VCaP (cell line): ENCODE measurements at regions not wholly inside any gene's neighbourhood (a gene's known extent, or its start where the extent isn't known, plus 50 kb on each side); places are given as distances from the start of the nearest gene placed in this dataset.
"Not testable (repeated sequence)": the region's sequence is repeated elsewhere in the genome, so short reads cannot be mapped to it uniquely, and the experiment has no call there.

Experiments used
- H3K27ac ChIP-seq: fragments of 450-650 bp; 2 replicates; pipeline ENCODE4 v1.5.1; 2017
- TF ChIP-seq, protein P1 (sequence below): fragments of 450-650 bp; conservative IDR thresholded peaks from 2 replicates; pipeline ENCODE4 v1.5.1; 2017; ENCODE audit warnings: mild to moderate bottlenecking, moderate library complexity

DNA sequence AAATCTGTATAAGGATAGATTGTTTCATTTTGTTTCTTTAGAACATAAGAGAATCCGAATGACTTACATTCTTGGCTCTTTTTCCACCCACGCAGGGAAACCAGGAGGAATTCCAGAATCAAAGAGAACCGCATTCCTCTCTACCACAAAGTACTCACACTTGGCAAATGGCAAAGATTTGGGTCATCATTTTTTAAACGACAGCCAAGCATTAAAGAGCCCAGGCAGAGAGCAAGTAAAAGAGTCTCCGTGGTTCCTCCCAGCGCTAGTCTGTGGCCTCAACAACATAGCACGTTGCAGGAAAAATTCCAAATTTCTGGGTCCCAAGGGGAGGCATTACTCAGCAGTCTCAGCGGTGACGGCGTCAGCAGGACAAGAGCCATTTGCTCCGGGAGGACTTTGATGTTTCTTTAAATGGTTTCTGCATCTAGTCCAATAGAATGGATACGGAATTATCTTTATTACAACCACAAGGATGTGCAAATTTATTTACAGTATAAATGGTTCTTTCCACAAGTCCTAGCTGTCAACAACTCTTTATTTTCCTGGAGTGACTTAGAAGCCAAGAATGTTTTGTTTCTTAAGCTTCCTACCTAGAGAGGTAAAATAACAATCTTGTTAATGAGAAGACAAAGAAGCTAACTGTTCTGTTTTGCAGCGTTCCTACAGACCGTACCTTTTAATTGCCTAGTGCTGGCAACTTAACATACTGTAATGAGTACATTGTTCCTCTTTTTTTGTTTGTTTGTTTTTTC is 232.5 kb downstream of the SKIDA1 start:
- TF ChIP-seq, protein P1, sequence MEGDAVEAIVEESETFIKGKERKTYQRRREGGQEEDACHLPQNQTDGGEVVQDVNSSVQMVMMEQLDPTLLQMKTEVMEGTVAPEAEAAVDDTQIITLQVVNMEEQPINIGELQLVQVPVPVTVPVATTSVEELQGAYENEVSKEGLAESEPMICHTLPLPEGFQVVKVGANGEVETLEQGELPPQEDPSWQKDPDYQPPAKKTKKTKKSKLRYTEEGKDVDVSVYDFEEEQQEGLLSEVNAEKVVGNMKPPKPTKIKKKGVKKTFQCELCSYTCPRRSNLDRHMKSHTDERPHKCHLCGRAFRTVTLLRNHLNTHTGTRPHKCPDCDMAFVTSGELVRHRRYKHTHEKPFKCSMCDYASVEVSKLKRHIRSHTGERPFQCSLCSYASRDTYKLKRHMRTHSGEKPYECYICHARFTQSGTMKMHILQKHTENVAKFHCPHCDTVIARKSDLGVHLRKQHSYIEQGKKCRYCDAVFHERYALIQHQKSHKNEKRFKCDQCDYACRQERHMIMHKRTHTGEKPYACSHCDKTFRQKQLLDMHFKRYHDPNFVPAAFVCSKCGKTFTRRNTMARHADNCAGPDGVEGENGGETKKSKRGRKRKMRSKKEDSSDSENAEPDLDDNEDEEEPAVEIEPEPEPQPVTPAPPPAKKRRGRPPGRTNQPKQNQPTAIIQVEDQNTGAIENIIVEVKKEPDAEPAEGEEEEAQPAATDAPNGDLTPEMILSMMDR, result no peak
- H3K27ac ChIP-seq, result peak overlapping the region; percentile 21

DNA sequence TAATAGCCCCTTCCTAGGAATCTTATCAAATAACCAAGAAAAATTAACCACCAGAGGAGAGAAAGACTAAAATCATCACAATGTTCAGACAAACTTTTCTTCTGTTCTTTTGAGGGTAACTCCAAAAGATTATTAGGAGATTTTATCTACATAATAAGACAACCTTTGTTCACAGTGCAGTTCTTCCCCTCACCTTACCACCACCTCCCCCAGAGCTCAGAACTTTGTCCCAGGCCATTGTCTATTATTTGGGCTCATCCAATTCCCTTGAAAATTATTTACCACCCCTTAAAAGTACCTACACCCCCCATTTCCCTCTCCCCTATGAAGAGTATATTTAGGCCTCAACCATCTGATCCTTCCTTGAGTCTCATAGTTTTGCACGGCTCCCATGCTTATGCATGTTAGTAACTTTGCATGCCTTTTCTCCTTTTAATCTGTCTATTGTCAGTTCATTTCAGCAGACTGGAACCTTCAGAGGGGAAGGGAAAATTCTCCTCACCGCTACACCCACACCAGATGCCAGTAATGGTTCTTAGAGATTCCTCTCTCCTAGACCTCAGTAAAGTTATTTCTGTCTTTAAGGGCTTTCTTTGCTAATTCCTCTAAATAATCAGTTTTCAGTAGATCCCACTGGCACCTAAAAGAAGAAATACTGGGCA is 234.9 kb downstream of the SKIDA1 start:
- H3K27ac ChIP-seq, result no peak overlapping the region
- TF ChIP-seq, protein P1, result no peak

DNA sequence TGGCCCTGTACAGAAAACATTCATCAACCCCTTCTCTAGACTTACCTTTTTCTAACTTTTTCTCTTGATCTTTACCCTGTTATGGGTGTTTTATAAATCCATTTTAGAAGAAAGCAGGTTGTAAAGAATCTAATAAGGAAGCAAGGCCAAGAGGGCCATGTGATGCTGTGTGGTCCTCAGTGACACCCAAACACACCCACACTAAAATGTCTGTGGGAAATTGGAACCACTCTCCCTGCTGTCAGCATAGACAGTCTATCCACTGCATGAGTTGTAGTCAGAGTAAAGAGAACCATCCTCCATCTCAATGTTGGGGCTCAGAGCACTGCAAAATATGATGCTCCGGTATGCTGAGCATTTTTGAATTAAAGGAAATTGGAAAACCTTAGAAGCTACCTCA is 235.5 kb downstream of the SKIDA1 start:
- TF ChIP-seq, protein P1, result no peak
- H3K27ac ChIP-seq, result no peak overlapping the region

DNA sequence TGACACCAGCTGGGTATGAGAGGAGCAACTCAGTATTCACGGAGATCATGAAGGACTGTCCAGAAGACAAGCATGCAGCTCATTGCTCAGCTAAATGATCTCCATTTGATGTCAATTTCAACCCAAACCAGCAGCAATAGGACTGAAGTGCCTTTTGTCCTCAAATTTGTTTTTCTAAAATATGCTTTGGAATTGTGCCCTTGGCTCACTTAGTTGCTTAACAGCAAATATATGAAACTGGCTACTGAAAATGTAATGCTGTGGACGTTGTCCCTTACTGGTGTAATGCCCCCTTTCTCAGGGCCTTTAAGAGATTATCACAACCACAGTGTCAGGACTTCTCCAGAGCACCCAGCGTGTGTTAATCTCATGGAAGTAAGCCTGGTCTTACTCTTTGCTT is 236.2 kb downstream of the SKIDA1 start:
- H3K27ac ChIP-seq, result no peak overlapping the region
- TF ChIP-seq, protein P1, result no peak

DNA sequence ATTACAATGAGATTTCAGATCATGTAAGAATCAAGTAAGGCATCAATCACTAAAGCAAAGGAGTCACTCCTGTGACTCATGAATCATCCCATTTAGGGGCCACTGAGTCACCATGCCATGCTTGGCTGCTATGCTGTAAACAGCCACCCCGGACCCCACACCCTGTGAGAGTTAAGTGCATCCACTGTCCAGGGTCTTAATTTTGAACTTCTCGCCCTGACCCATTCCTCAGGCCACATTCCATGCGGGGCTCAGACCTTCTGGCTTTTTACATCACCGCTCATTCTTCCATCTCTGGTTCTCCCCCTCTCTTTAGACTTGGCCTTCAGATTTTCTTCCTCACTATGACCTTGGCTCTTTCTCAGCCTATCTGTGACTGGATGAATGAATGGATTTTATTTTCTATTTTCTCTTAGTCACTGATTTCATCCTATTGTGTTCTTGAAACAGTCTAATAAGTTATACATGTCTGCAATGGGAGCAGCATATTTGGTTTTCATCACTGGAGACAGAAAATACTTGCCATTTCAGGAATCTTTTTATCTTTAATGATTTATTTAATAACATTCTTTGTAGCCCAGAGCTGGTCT is 239.6 kb downstream of the SKIDA1 start:
- TF ChIP-seq, protein P1, result no peak
- no peak overlapping the region for H3K27ac ChIP-seq

DNA sequence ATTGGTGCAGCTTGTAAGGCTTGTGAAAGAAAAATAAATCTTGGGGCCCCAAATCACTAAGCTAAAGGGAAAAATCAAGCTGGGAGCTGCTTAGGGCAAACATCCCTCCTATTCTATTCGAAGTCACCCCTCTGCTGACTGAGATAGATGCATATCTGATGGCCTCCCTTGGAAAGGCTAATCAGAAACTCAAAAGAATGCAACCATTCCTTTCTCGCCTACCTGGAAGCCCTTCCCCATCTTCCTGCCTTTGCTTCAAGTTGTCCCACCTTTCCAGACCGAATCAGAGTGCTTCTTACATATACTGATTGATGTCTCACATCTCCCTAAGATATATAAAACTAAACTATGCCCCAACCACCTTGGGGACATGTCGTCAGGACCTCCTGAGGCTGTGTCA is 240.3 kb downstream of the SKIDA1 start:
- no peak overlapping the region for H3K27ac ChIP-seq
- TF ChIP-seq, protein P1, result no peak

DNA sequence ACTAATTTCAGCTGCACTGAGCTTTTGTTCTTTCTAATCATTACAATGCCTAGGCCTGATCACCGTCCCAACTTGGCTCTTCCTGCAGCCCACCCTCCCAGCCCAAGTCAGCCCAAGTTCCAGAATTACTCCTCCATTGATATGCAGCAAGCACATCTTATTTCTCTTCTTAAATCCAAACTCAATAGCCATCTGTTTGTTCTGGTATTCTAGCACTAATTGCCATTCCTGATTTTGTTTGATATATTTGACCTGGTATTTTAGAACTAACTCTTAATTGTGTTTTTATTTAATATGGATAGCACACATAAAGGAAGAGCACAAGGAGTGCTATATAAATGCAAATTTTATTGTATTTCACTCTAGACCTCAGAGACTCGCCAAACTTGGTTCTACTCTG is 241.2 kb downstream of the SKIDA1 start:
- TF ChIP-seq, protein P1, result no peak

DNA sequence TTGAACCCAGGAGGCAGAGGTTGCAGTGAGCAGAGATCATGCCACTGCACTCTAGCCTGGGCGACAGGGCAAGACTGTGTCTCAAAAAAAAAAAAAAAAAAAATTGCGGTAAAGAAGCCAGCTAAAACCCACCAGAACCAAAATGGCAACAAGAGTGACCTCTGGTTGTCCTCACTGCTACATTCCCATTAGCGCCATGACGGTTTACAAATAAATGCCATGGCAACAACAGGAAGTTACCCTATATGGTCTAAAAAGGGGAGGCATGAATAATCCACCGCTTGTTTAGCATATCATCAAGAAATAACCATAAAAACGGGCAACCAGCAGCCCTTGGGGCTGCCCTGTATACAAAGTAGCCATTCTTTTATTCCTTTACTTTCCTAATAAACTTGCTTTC is 242.4 kb downstream of the SKIDA1 start:
- not testable (repeated sequence) for H3K27ac ChIP-seq

More for the DNA sequence above, 241.2 kb downstream of the SKIDA1 start:
- no peak overlapping the region for H3K27ac ChIP-seq
